CD14-positive monocyte (primary cell): ENCODE measurements at regions not wholly inside any gene's neighbourhood (a gene's known extent, or its start where the extent isn't known, plus 50 kb on each side); places are given as distances from the start of the nearest gene placed in this dataset.

Experiments
- DNase-seq, 3 donors: peaks; one replicate each; pipeline ENCODE4 v3.0.0-alpha.2; 2011 to 2022
- H2AFZ ChIP-seq: 2 replicates; pipeline ENCODE4 v1.6.0; 2012; ENCODE audit warnings: mild to moderate bottlenecking, low read depth, low read length, inconsistent platforms; ENCODE audit not compliant: insufficient read depth, poor library complexity, severe bottlenecking
- H3K27ac ChIP-seq, 2 donors: 1 replicate in 1 of 2; 2 replicates in 1 of 2; pipeline ENCODE4 v1.5.1; 2012 to 2013; ENCODE audit warnings: low read length in 2 of 2, control low read depth in 1 of 2, inconsistent platforms in 1 of 2, low read depth in 1 of 2, mild to moderate bottlenecking in 1 of 2
- H3K27me3 ChIP-seq, 2 donors: one replicate each; pipeline versions ENCODE4 v1.6.0 to v1.6.1; 2011 to 2013; ENCODE audit warnings: low read length in 2 of 2; ENCODE audit not compliant: control insufficient read depth in 2 of 2, insufficient read depth in 2 of 2
- H3K36me3 ChIP-seq, 2 donors: replicated peaks in 1 of 2; 1 replicate in 1 of 2; 2 replicates in 1 of 2; pipeline versions ENCODE4 v1.5.1 to v1.6.1; 2012 to 2013; ENCODE audit warnings: low read length in 2 of 2, control low read depth in 1 of 2, inconsistent platforms in 1 of 2, mild to moderate bottlenecking in 1 of 2; ENCODE audit not compliant: insufficient read depth in 2 of 2, control insufficient read depth in 1 of 2
- H3K4me1 ChIP-seq, 2 donors: 1 replicate in 1 of 2; 2 replicates in 1 of 2; pipeline versions ENCODE4 v1.5.1 to v1.6.1; 2012 to 2013; ENCODE audit warnings: low read length in 2 of 2, control low read depth in 1 of 2, inconsistent platforms in 1 of 2, mild to moderate bottlenecking in 1 of 2, moderate library complexity in 1 of 2; ENCODE audit not compliant: insufficient read depth in 2 of 2, control insufficient read depth in 1 of 2
- H3K4me2 ChIP-seq: replicated peaks from 2 replicates; pipeline ENCODE3; 2012; ENCODE audit warnings: low read length, moderate library complexity, mild to moderate bottlenecking; ENCODE audit not compliant: poor library complexity, severe bottlenecking; ENCODE audit errors: extremely low read depth
- H3K4me3 ChIP-seq, 3 experiments: fragments of 200-600 bp in 1 of 3; sonication (generic) in 1 of 3; replicated peaks in 1 of 3; 1 replicate in 2 of 3; 2 replicates in 1 of 3; pipeline ENCODE4 v1.5.1; 2011 to 2013; ENCODE audit warnings: low read length in 3 of 3, mild to moderate bottlenecking in 3 of 3, control low read depth in 2 of 3, low read depth in 2 of 3, inconsistent platforms in 1 of 3, moderate library complexity in 1 of 3
- H3K79me2 ChIP-seq: 2 replicates; pipeline ENCODE4 v1.6.0; 2012; ENCODE audit warnings: mild to moderate bottlenecking, control low read depth, inconsistent platforms, low read length, moderate library complexity; ENCODE audit not compliant: insufficient read depth
- H3K9ac ChIP-seq: 2 replicates; pipeline ENCODE4 v1.6.0; 2017; ENCODE audit warnings: low read length, mild to moderate bottlenecking; ENCODE audit not compliant: insufficient read depth, poor library complexity, severe bottlenecking
- H3K9me3 ChIP-seq, 2 donors: replicated peaks in 1 of 2; 1 replicate in 1 of 2; 2 replicates in 1 of 2; pipeline versions ENCODE4 v1.5.1 to v1.6.1; 2012 to 2013; ENCODE audit warnings: low read length in 2 of 2, control low read depth in 1 of 2; ENCODE audit not compliant: control insufficient read depth in 1 of 2, insufficient read depth in 1 of 2
- H4K20me1 ChIP-seq: 2 replicates; pipeline ENCODE4 v1.6.0; 2012; ENCODE audit warnings: mild to moderate bottlenecking, low read length, control low read depth, moderate library complexity; ENCODE audit not compliant: insufficient read depth
- H3K27ac Mint-ChIP-seq, 7 donors: one replicate each; pipeline ENCODE4 v1.8.0; 2020; ENCODE audit warnings: mild to moderate bottlenecking in 7 of 7, mixed read lengths in 7 of 7, moderate library complexity in 6 of 7, inconsistent platforms in 2 of 7
- H3K27me3 Mint-ChIP-seq, 3 donors: one replicate each; pipeline ENCODE4 v1.8.0; 2021 to 2022; ENCODE audit warnings: low read depth in 3 of 3, mild to moderate bottlenecking in 3 of 3, mixed read lengths in 3 of 3, moderate library complexity in 3 of 3, inconsistent platforms in 1 of 3
- H3K36me3 Mint-ChIP-seq, 2 donors: one replicate each; pipeline ENCODE4 v1.8.0; 2020; ENCODE audit warnings: mixed read lengths in 2 of 2, inconsistent platforms in 1 of 2, mild to moderate bottlenecking in 1 of 2
- H3K4me1 Mint-ChIP-seq: one replicate; pipeline ENCODE4 v1.8.0; 2020; ENCODE audit warnings: mild to moderate bottlenecking, mixed read lengths
- H3K4me3 Mint-ChIP-seq, 2 donors: one replicate each; pipeline ENCODE4 v1.8.0; 2020; ENCODE audit warnings: mild to moderate bottlenecking in 2 of 2, mixed read lengths in 2 of 2, moderate library complexity in 1 of 2
- H3K9me3 Mint-ChIP-seq, 7 donors: one replicate each; pipeline ENCODE4 v1.8.0; 2020 to 2022; ENCODE audit warnings: mixed read lengths in 7 of 7, mild to moderate bottlenecking in 6 of 7, moderate library complexity in 6 of 7, inconsistent platforms in 2 of 7
- CTCF ChIP-seq: fragments of 200-600 bp; IDR thresholded peaks from one replicate; pipeline ENCODE4 v1.8.0; 2022; ENCODE audit warnings: antibody characterized with exemption, mild to moderate bottlenecking
- WGBS: methylation state at CpG from one replicate; pipeline ENCODE4 v1.1.5; 2013; ENCODE audit warnings: missing lambda C conversion rate; ENCODE audit not compliant: insufficient coverage; 5-methylcytosine and 5-hydroxymethylcytosine counted together
- intact Hi-C, 2 donors: fragments of 100-400 bp; cut with micrococcal nuclease; formaldehyde crosslinking; loops; one replicate each; pipeline versions ENCODE4 v1.15.0 to v1.15.1; 2023

GRCh38 chr1:215375381-215375780 lies 191.7 kb upstream of the KCTD3 start:
- Histone ChIP-seq H3K27ac (no peak overlapping the region), H3K36me3 (no peaks in the 10 kb centered on the region), H3K79me2 (no peaks in the 10 kb centered on the region), H3K4me1 (no peaks in the 10 kb centered on the region), H4K20me1 (no peaks in the 10 kb centered on the region), H3K9ac (no peak overlapping the region), H3K27me3 (no peaks in the 10 kb centered on the region), H3K9me3 (peaks cover 6 to 9% of the 10 kb centered on the region in 2 donors), H3K4me2 (no peak overlapping the region), H2AFZ (no peak overlapping the region), H3K4me3 (no peak overlapping the region)
- peaks cover 0 to 2% (median 1%) of the 10 kb centered on the region in 3 donors for H3K27me3 Mint-ChIP-seq
- H3K27ac Mint-ChIP-seq = no peak overlapping the region
- DNase-seq = no peak
- no peaks in the 10 kb centered on the region for H3K36me3 Mint-ChIP-seq
- peaks cover 0 to 18% (median 2%) of the 10 kb centered on the region in 7 donors for H3K9me3 Mint-ChIP-seq
- TF ChIP-seq CTCF = no peak
- intact Hi-C loops = no loop called here
- H3K4me3 Mint-ChIP-seq = no peak overlapping the region
- H3K4me1 Mint-ChIP-seq = no peaks in the 10 kb centered on the region

- H4K20me1 ChIP-seq = no peaks in the 10 kb centered on the region
- 50% methylated on average over 1 of the region's 2 CpGs for WGBS
- no peak for TF ChIP-seq CTCF
- H3K4me1 Mint-ChIP-seq = no peaks in the 10 kb centered on the region
- no peak overlapping the region for H3K4me3 ChIP-seq
- H3K9me3 Mint-ChIP-seq = peaks cover 0 to 23% (median 4%) of the 10 kb centered on the region in 7 donors
- H3K27ac ChIP-seq = no peak overlapping the region
- H3K9me3 ChIP-seq = peaks cover 9 to 13% of the 10 kb centered on the region in 2 donors
- H3K4me3 Mint-ChIP-seq = no peak overlapping the region
- no peak overlapping the region for H2AFZ ChIP-seq
- H3K36me3 ChIP-seq = no peaks in the 10 kb centered on the region
- H3K79me2 ChIP-seq = no peaks in the 10 kb centered on the region
- H3K27me3 ChIP-seq = no peaks in the 10 kb centered on the region
- intact Hi-C loops = no loop called here
- no peak overlapping the region for H3K4me2 ChIP-seq
- no peak overlapping the region for H3K9ac ChIP-seq
- peaks cover 0 to 2% (median 1%) of the 10 kb centered on the region in 3 donors for H3K27me3 Mint-ChIP-seq
- no peak overlapping the region for H3K27ac Mint-ChIP-seq
- H3K36me3 Mint-ChIP-seq = no peaks in the 10 kb centered on the region
- H3K4me1 ChIP-seq = no peaks in the 10 kb centered on the region
- DNase-seq = no peak
These were observed 190.4 kb upstream of the KCTD3 start for GRCh38 chr1:215376544-215377264.
